ENCODE measurements at regions not wholly inside any gene's neighbourhood (a gene's known extent, or its start where the extent isn't known, plus 50 kb on each side); places are given as distances from the start of the nearest gene placed in this dataset.

DNA sequence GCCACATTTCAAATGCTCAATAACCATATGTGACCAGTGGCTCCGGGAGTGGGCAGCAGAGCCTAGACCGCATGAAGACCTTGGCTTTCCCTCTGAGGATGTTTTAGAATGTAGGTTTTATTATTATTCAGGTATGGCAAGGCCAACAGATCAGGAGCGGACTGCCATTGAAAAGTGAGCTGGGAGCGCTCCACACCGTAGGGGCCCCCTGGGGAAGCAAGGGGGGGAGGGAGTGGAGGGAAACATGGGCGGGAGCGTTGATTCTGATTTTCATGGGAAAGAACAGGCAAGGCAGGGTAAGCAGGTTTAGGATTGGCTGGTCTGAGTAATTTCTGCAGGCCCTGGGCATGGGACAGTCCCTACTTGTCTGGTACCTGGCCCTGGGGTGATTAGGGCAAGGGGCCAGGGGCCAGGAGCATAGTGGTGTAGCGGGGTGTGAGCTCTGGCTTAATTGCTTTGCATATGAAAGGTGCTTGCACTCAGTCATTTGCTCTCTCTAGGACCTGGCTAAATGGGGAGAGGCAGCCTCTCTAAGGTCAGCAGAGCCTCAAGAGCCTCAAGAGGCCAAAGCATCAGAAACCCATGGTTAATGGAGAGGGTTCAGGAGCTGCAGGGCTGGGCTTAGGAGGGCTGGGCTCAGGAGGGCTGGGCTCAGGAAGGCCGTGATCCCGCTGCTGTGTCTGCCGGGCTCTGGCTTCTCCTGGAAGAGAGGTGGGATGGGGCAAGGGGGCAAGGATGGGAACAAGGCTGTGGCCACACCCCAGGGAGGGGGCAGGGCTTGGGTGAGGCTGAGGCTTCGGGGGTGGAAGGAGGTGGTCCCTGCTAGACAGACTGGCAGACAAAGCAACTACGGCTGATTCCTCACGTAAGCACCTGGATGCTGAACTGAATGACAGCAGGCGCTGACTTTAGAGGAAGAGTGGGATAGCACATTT, 82.0 kb upstream of the WASF3 start:
- TF ChIP-seq RAD21 (IDR thresholded peaks at IDR 0.05; ENCODE audit: low read length) = no peak
- TF ChIP-seq, protein P1, sequence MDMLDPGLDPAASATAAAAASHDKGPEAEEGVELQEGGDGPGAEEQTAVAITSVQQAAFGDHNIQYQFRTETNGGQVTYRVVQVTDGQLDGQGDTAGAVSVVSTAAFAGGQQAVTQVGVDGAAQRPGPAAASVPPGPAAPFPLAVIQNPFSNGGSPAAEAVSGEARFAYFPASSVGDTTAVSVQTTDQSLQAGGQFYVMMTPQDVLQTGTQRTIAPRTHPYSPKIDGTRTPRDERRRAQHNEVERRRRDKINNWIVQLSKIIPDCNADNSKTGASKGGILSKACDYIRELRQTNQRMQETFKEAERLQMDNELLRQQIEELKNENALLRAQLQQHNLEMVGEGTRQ (IDR thresholded peaks at IDR 0.05; ENCODE audit: borderline replicate concordance, low read depth, low read length) = no peak
- no peak for TF ChIP-seq ELF1 (IDR thresholded peaks at IDR 0.05)
- TF ChIP-seq CHD2 (IDR thresholded peaks at IDR 0.05; ENCODE audit: low read length, partially characterized antibody) = no peak
- TF ChIP-seq, protein P2, sequence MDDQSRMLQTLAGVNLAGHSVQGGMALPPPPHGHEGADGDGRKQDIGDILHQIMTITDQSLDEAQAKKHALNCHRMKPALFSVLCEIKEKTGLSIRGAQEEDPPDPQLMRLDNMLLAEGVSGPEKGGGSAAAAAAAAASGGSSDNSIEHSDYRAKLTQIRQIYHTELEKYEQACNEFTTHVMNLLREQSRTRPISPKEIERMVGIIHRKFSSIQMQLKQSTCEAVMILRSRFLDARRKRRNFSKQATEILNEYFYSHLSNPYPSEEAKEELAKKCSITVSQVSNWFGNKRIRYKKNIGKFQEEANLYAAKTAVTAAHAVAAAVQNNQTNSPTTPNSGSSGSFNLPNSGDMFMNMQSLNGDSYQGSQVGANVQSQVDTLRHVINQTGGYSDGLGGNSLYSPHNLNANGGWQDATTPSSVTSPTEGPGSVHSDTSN (IDR thresholded peaks at IDR 0.05) = no peak
- TF ChIP-seq EZH2phosphoT487 (IDR thresholded peaks at IDR 0.05; ENCODE audit: borderline replicate concordance, low read depth) = no peak
- no peak for TF ChIP-seq GATA2 (CRISPR knock-in tag; IDR thresholded peaks at IDR 0.05)
- TF ChIP-seq YY1 (IDR thresholded peaks at IDR 0.05; ENCODE audit: low read depth) = no peak
- H3K36me3 ChIP-seq (replicated peaks in 1 of 2; ENCODE audit: control insufficient read depth in 1 of 2, insufficient read depth in 2 of 2, low read length in 1 of 2) = no peaks in the 10 kb centered on the region
- H3K9me3 ChIP-seq = no peaks in the 10 kb centered on the region
- no peaks in the 10 kb centered on the region for H3K9me2 ChIP-seq
- H3K27ac ChIP-seq (ENCODE audit: low read depth in 2 of 2, low read length in 1 of 2) = no peak overlapping the region
- no peaks in the 10 kb centered on the region for H3K27me3 ChIP-seq (ENCODE audit: insufficient read depth)
- no peak overlapping the region for H3K4me2 ChIP-seq
- no peaks in the 10 kb centered on the region for H3K79me2 ChIP-seq (ENCODE audit: insufficient read depth)
- no peak for DNase-seq
- 80% methylated on average over 12 of the region's 15 CpGs for WGBS (ENCODE audit: low lambda C conversion rate)
- H3K9ac ChIP-seq = no peak overlapping the region
- ChIA-PET POLR2A (no interaction called here), CTCF (interaction anchor here (0.5 to 2.7 kb wide), 7 partner anchors 10 to 397 kb away, joined by 3 to 12 read pairs (median 4); no protein-coding TSS in a partner anchor)
- H4K20me1 ChIP-seq (ENCODE audit: insufficient read depth) = no peaks in the 10 kb centered on the region
- no peak overlapping the region for H3K4me3 ChIP-seq (ENCODE audit: low read depth in 2 of 2, low read length in 1 of 2)
- H3K4me1 ChIP-seq (ENCODE audit: control insufficient read depth in 1 of 2, insufficient read depth in 2 of 2, low read depth in 1 of 2, low read length in 1 of 2) = no peaks in the 10 kb centered on the region
- H2AFZ ChIP-seq (ENCODE audit: low read depth) = no peak overlapping the region
- H3F3A ChIP-seq (replicated peaks; ENCODE audit: insufficient read depth) = no peaks in the 10 kb centered on the region

DNA sequence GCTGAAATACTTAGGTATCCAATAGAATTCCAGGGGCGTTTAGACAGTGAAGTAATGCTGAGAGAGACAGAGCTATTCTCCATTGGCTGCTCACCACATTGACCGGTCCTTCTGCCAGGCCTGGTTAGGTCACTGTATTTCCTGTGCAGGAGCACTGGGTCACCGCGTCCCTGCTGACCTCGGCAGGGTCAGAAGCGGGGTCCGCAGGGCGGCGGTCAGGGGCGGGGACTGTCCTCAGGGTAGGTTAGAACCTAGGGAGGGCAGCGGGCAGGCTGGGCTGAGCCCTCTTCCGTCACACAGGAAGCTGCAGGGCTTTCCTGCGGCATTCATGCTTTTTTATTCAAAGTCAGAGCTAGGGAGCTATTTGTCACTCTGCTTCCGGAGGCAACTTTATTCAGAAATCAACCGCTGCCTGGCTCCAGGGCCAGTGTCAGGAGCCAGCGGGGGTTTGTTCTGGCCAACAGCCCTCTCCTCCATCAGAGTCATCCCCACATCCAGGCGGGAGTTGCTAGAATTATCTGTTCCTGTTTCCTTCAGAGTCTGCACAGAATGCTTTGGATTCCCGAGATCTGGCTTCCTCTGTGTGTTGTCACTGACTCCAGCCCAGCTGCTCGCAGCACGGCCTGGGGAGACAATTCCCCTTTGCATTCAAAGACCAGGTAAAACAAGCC, 81.2 kb upstream of the WASF3 start:
- POLR2A ChIA-PET = no interaction called here

More for the DNA sequence above, 81.2 kb upstream of the WASF3 start:
- no peaks in the 10 kb centered on the region for H3K27me3 ChIP-seq (ENCODE audit: insufficient read depth)
- no peak overlapping the region for H3K4me2 ChIP-seq
- H3K4me3 ChIP-seq (ENCODE audit: low read depth in 2 of 2, low read length in 1 of 2) = no peak overlapping the region
- no peak overlapping the region for H2AFZ ChIP-seq (ENCODE audit: low read depth)
- H3K9me3 ChIP-seq = no peaks in the 10 kb centered on the region
- DNase-seq = no peak
- no peaks in the 10 kb centered on the region for H3K36me3 ChIP-seq (replicated peaks in 1 of 2; ENCODE audit: control insufficient read depth in 1 of 2, insufficient read depth in 2 of 2, low read length in 1 of 2)
- TF ChIP-seq RCOR1 (IDR thresholded peaks at IDR 0.05; ENCODE audit: low read length) (no peak), ELF1 (IDR thresholded peaks at IDR 0.05) (no peak), SIN3A (IDR thresholded peaks at IDR 0.05; ENCODE audit: borderline replicate concordance, low read depth, low read length) (no peak), EP300 (IDR thresholded peaks at IDR 0.05; ENCODE audit: borderline replicate concordance in 1 of 2, low read depth in 1 of 2, low read length in 1 of 2) (no peak)
- TF ChIP-seq, protein P3, sequence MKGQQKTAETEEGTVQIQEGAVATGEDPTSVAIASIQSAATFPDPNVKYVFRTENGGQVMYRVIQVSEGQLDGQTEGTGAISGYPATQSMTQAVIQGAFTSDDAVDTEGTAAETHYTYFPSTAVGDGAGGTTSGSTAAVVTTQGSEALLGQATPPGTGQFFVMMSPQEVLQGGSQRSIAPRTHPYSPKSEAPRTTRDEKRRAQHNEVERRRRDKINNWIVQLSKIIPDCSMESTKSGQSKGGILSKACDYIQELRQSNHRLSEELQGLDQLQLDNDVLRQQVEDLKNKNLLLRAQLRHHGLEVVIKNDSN (IDR thresholded peaks at IDR 0.05; ENCODE audit: borderline replicate concordance, low read depth) = no peak
- H4K20me1 ChIP-seq (ENCODE audit: insufficient read depth) = no peaks in the 10 kb centered on the region
- no peaks in the 10 kb centered on the region for H3K9me2 ChIP-seq
- CTCF ChIA-PET = interaction anchor here (0.5 to 2.7 kb wide), 8 partner anchors 10 to 397 kb away, joined by 3 to 12 read pairs (median 3); no protein-coding TSS in a partner anchor
- no peaks in the 10 kb centered on the region for H3F3A ChIP-seq (replicated peaks; ENCODE audit: insufficient read depth)
- H3K79me2 ChIP-seq (ENCODE audit: insufficient read depth) = no peaks in the 10 kb centered on the region
- WGBS (ENCODE audit: low lambda C conversion rate) = 71% methylated on average over 8 of the region's 20 CpGs
- no peak overlapping the region for H3K9ac ChIP-seq
- no peaks in the 10 kb centered on the region for H3K4me1 ChIP-seq (ENCODE audit: control insufficient read depth in 1 of 2, insufficient read depth in 2 of 2, low read depth in 1 of 2, low read length in 1 of 2)
- H3K27ac ChIP-seq (ENCODE audit: low read depth in 2 of 2, low read length in 1 of 2) = no peak overlapping the region

All from SK-N-SH (cell line).